NB4 (cell line): ENCODE measurements at regions not wholly inside any gene's neighbourhood (a gene's known extent, or its start where the extent isn't known, plus 50 kb on each side); places are given as distances from the start of the nearest gene placed in this dataset.

ENCODE experiments used
- DNase-seq: peaks from one replicate; pipeline ENCODE4 v3.0.0; 2010; ENCODE audit warnings: low read depth
- H3K4me3 ChIP-seq: one replicate; pipeline ENCODE4 v1.5.1; 2011; ENCODE audit warnings: mild to moderate bottlenecking, low read depth, low read length, moderate library complexity
- CTCF ChIP-seq: IDR thresholded peaks from one replicate; pipeline ENCODE4 v1.5.1; 2012; ENCODE audit warnings: low read depth, low read length
- MAX ChIP-seq: IDR thresholded peaks from 2 replicates; pipeline ENCODE4 v1.6.1; 2011; ENCODE audit warnings: low read depth, low read length
- MYC ChIP-seq: IDR thresholded peaks from 2 replicates; pipeline ENCODE4 v1.6.1; 2011; ENCODE audit warnings: low read depth, low read length
- POLR2A ChIP-seq: IDR thresholded peaks from 2 replicates; pipeline ENCODE4 v1.6.1; 2011; ENCODE audit warnings: mild to moderate bottlenecking; ENCODE audit not compliant: insufficient read length; ENCODE audit errors: extremely low read depth

GRCh38 chr10:8639486-8640185, 585.1 kb downstream of the GATA3 start:
- H3K4me3 ChIP-seq = no peak overlapping the region
- TF ChIP-seq POLR2A (no peak), CTCF (no peak), MYC (no peak), MAX (no peak)
- no peak for DNase-seq

GRCh38 chr10:8640301-8640700, 585.8 kb downstream of the GATA3 start:
- no peak for DNase-seq
- H3K4me3 ChIP-seq = no peak overlapping the region
- TF ChIP-seq CTCF (no peak), MYC (no peak), MAX (no peak), POLR2A (no peak)

GRCh38 chr10:8640878-8641277, 586.4 kb downstream of the GATA3 start:
- no peak for TF ChIP-seq MYC
- no peak for TF ChIP-seq MAX
- no peak for TF ChIP-seq POLR2A
- TF ChIP-seq CTCF = no peak
- no peak for DNase-seq
- no peak overlapping the region for H3K4me3 ChIP-seq

- no peak overlapping the region for H3K4me3 ChIP-seq
- no peak for DNase-seq
- no peak for TF ChIP-seq MAX
- TF ChIP-seq MYC = no peak
- TF ChIP-seq CTCF = no peak
- no peak for TF ChIP-seq POLR2A
Measured at GRCh38 chr10:8656261-8656660, 601.8 kb downstream of the GATA3 start.

- no peak for DNase-seq
- H3K4me3 ChIP-seq = no peak overlapping the region
- TF ChIP-seq MAX (no peak), POLR2A (no peak), CTCF (no peak), MYC (no peak)
Measured at GRCh38 chr10:8659982-8660381, 605.5 kb downstream of the GATA3 start.
